AG09309 (cell line): ENCODE measurements at regions not wholly inside any gene's neighbourhood (a gene's known extent, or its start where the extent isn't known, plus 50 kb on each side); places are given as distances from the start of the nearest gene placed in this dataset.
"Not testable (repeated sequence)": the region's sequence is repeated elsewhere in the genome, so short reads cannot be mapped to it uniquely, and the experiment has no call there.

Experiments used
- DNase-seq: peaks from one replicate; pipeline ENCODE4 v3.0.0-alpha.2; 2010; ENCODE audit warnings: low read depth
- H3K4me3 ChIP-seq: 2 replicates; pipeline ENCODE4 v1.5.1; 2011; ENCODE audit warnings: mild to moderate bottlenecking, low read depth, low read length, moderate library complexity; ENCODE audit not compliant: control insufficient read depth
- CTCF ChIP-seq: IDR thresholded peaks from 2 replicates; pipeline ENCODE4 v1.5.1; 2011; ENCODE audit warnings: mild to moderate bottlenecking, low read depth, low read length, inconsistent platforms; ENCODE audit not compliant: insufficient read depth, control insufficient read depth; ENCODE audit errors: missing control alignments

GRCh38 chr3:88744896-88745295, 362.5 kb upstream of the EPHA3 start:
- no peak for DNase-seq
- no peak for TF ChIP-seq CTCF

DNA sequence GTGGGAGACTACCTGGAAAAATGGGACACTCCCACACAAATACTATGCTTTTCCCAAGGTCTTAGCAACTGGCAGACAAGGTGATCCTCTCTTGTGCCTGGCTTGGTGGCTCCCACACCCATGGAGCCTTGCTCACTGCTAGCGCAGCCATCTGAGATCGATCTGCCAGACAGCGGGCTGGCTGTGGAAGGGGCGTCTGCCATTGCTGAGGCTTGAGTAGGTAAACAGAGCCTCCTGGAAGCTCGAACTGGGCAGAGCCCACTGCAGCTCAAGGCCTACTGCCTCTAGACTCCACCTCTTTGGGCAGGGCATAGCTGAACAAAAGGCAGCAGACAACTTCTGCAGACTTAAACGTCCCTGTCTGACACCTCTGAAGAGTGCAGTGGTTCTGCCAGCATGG, 360.3 kb upstream of the EPHA3 start:
- DNase-seq, H3K4me3 ChIP-seq: not testable (repeated sequence)

More at GRCh38 chr3:88744896-88745295, 362.5 kb upstream of the EPHA3 start:
- no peak overlapping the region for H3K4me3 ChIP-seq

GRCh38 chr3:88758676-88759075, 348.7 kb upstream of the EPHA3 start:
- no peak for TF ChIP-seq CTCF
- H3K4me3 ChIP-seq = no peak overlapping the region
- no peak for DNase-seq

- TF ChIP-seq CTCF = no peak
- H3K4me3 ChIP-seq = no peak overlapping the region
- DNase-seq = no peak
These were observed 339.7 kb upstream of the EPHA3 start for GRCh38 chr3:88767746-88768145.

GRCh38 chr3:88773766-88774165, 333.7 kb upstream of the EPHA3 start:
- no peak for DNase-seq
- no peak for TF ChIP-seq CTCF
- H3K4me3 ChIP-seq = no peak overlapping the region

- no peak for DNase-seq
- TF ChIP-seq CTCF = no peak
- no peak overlapping the region for H3K4me3 ChIP-seq
These were observed 332.3 kb upstream of the EPHA3 start for GRCh38 chr3:88775026-88775690.

DNA sequence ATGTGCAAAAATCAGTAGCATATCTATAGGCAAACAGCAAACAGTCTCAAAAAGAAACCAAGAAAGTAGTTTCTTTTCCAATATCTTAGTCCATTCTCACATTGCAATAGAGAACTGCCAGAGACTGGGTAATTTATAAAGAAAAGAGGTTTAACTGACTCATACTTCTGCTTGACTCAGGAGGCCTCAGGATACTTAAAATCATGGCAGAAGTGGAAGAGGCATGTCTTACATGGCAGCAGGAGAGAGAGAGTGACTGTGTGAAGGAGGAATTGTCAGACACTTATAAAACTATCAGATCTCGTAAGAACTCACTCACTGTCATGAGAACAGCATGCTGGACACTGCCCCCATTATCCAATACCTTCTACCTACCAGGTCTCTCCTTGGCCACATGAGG, 327.9 kb upstream of the EPHA3 start:
- DNase-seq = no peak
- no peak overlapping the region for H3K4me3 ChIP-seq
- TF ChIP-seq CTCF = no peak
